ENCODE measurements at regions not wholly inside any gene's neighbourhood (a gene's known extent, or its start where the extent isn't known, plus 50 kb on each side); places are given as distances from the start of the nearest gene placed in this dataset.
A peak's percentile ranks its signal among the peaks of the same experiment; 100 is the strongest.

DNA sequence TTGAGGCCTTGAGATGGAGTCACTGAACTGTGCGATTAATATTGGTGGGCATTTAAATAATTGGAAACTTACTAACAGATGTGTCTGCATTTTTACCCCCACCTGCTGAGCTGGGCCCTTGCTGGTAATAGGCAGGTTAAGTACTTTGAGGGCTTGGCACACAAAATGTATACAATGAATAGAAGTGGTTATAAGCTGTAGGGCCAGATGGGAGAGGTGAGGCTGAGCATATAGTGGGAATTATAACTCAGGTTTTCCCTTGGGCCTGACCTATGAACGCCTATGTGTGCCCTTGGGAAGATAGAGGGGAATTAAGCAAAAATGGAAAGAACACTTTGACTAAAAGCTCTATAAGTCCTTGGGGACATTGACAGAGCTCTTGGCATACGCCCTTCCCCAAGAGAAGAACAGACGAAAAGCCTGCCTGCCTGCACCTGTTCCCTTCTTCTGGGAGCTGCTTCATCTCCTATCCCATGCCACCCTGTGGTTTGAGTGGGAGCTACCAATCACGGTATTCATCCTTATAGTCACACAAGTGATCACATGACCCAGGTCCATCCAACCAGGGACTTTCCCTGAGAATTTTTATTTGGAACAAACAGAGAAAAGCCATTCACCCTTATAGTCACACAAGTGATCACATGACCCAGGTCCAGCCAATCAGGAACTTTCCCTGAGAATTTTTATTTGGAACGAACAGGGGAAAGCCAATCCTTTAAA is 260.7 kb upstream of the CSF3R start:
- no peak for DNase-seq

DNA sequence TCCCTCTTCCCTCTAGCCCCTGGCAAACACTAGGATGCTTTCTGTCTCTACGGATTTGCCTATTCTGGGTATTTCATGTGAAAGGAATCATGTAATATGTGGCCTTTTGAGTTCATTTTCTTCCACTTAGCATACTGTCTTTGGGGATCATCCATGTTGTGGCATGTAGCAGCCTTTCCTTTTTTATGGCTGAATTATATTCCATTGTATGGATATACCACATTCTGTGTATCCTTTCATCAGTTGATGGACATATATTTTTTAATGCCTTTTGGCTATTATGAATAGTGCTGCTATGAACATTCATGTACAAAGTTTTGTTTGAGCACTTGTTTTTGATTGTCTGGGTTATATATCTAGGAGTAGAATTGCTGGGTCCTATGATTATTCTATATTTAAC is 258.4 kb upstream of the CSF3R start:
- no peak for DNase-seq

DNA sequence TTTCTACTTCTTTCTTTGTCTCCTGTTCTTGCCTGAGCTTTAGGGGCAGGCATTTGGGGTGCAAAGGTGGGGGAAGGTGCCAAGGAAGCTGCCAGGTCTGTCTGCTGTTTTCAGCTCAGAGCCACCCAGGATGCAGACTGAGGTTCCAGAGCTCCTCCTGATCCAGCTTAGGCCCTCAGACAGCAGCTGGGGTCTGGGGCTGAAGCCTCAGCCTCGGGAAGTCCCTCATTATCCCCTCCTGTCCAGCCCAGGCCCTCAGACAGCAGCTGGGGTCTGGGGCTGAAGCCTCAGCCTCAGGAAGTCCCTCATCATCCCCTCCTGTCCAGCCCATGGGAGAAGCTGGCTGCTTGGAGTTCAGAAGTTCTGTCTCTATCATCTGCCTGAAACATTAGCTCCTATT is 257.7 kb upstream of the CSF3R start:
- DNase-seq, result no peak

GRCh38 chr1:36739703-36740289 is 257.1 kb upstream of the CSF3R start:
- no peak for DNase-seq

- no peak for DNase-seq
Observed at GRCh38 chr1:36738245-36738644, 255.5 kb upstream of the CSF3R start.

GRCh38 chr1:36737767-36738166 is 255.1 kb upstream of the CSF3R start:
- DNase-seq, result peak; percentile 74

DNA sequence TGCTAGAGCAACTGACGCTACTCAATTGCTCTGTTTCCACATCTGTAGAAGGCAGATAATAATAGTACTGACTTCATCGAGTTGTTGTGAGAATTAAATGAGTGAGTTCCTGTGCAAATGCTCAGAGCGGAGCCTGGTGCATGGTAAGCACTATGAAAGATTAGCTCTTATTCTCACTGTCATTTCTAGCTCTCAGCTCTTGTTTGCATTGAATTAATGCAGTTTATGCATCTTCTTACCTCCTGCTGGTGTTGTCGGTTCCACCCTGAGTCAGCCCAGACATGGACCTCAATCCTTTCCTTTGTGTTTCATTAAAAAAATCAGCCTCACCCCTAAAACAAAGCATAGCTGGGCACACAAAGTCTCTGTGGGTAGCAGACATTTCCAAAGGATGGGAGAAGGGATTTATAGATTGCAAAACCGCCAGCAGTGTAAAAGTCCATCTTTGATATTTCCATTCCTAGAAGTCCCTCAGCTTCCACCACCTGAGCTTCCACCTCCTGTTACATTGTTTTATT is 254.4 kb upstream of the CSF3R start:
- DNase-seq, result no peak

GRCh38 chr1:36735939-36736730 is 253.4 kb upstream of the CSF3R start:
- DNase-seq, result no peak

- DNase-seq, result no peak
Observed at GRCh38 chr1:36735436-36735835, 252.7 kb upstream of the CSF3R start.

DNA sequence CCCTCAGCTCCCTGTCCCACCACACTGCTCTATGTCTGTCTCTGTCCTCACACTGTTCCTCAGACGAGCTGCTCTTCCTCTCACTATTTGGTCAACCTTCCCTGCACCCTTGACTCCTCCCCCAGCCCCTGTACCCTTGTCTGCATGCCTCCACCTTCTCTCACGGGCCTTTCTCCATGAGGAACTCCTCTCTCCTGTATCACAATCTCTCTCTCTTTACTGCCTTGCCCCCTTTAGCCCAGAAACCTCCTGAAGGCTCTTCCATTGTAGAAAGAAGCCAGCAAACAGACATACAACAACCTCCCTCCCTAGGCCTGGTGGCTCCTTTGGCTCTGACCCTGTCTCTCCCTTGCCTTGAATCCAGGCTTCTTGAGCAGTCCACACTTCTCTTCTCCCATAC is 251.6 kb upstream of the CSF3R start:
- no peak for DNase-seq

- no peak for DNase-seq
Observed at GRCh38 chr1:36733748-36734147, 251.0 kb upstream of the CSF3R start.

GRCh38 chr1:36732015-36732356 is 249.3 kb upstream of the CSF3R start:
- no peak for DNase-seq

DNA sequence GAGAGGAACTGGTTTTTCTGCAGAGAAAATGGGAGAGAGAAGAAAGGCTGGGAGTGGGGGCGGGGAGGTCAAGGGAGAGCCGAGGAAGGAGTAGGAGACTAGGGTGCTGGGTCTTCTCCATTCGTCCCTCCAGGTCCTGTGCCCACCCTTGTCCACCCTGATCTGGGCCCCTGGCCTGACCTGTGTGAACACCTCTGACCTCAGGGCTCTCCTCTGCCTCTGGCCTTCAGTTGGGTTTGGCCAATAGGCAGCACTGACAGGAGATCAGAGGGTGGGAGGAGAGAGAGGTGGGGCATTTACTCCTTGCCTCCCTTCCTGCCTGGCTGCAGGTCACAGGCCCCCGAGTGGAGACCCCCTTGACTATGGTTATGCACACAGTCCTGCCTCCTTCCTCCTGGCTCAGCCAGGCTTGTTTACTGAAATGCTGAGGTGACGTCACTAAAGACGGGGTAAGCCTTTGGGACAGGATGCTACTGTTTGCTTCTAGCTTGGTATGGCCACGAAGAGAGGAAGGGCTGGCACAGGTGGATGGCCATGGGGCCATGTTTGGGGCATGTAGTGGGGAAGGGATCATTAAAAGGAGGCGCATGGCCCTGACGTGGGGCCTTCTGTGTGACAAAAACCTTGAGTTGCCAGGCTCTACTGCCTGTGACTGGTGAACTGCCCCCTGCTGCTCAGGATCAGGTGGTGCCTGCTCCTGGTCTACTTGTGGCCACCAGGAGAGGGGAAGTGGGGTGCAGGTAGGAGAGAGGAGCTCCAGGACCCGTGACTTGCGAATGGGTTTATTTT is 248.7 kb upstream of the CSF3R start:
- DNase-seq, result no peak

- DNase-seq, result no peak
Observed at GRCh38 chr1:36730599-36730998, 247.9 kb upstream of the CSF3R start.

- DNase-seq, result no peak
Observed at GRCh38 chr1:36729716-36730510, 247.2 kb upstream of the CSF3R start.

DNA sequence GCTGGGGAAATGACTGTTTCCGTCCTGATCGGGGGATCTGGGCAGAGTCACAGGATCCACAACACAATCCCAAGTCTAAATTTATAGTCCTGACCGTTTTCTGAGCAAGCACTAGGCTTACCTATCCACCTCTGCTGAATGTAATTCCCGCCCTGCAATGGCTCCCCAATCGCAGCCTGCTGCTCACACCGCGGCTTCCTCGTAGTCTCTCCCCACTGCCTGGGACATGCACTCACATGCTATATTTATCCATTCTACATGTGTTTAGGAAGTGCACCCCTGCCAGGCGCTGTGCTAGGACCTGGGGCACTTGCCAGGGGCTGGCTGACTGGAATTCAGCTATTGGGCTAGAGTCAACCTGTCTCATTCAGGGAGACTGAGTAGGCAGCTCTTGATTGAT is 246.6 kb upstream of the CSF3R start:
- DNase-seq, result no peak

DNA sequence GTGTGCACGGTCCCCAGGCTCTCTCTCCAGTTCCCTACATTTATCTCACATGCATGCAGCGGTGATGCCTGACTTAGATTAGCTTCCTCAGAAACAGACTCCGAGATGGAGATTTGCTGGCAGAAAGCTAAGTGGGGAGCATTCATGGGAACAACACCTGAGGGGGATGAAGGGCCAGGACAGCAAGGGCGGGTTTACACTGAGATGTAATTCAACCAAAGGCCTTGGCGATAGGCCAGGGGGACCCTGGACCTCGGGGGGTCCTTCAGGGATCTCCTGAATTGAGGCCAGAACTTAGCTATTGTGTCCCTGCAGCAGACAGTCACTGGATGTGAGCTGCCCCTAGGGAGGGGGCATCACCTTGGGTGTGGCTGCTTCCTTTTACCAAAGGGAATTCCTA is 246.1 kb upstream of the CSF3R start:
- no peak for DNase-seq

DNA sequence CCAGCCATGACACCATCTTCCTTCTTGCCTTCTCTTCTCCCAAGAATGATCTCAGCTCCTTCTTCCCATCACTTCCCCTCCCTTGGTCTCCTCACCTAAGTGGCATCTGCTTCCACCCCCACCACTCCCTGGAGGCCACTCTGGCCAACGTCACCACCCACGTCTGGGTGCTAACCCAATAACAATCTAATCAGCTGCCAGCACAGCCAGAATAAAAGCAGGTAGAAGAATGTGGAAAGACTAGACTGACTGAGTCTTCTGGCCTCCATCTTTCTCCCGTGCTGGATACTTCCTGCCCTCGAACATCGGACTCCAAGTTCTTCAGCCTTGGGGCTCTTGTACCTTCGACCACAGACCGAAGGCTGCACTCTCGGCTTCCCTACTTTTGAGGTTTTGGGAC is 245.3 kb upstream of the CSF3R start:
- DNase-seq, result no peak

GRCh38 chr1:36725151-36725550 is 242.4 kb upstream of the CSF3R start:
- DNase-seq, result no peak

DNA sequence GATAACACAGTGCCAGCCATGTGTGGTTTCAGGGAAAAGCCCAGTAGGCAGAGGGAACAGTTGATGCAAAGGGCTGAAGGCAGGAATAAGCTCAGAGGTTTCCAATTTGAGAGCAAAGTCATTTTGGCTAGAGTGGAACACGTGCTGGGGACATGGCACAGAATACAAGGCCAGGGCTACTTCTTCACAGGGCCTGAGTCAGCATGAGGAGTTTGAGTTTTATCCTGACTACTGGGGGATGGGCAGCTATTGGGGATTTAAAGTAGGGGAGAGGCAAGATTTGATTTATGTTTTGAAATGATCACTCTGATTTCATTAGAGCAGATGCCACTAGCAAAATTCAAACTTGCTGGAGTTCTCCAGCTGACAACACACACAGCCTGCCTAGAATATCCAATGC is 241.1 kb upstream of the CSF3R start:
- DNase-seq, result no peak

- DNase-seq, result no peak
Observed at GRCh38 chr1:36722871-36723270, 240.2 kb upstream of the CSF3R start.

- no peak for DNase-seq
Observed at GRCh38 chr1:36721261-36721660, 238.5 kb upstream of the CSF3R start.
